NCI-H345 treated with DMSO at 0.1 percent for 48 hours (cell line): ENCODE measurements at regions not wholly inside any gene's neighbourhood (a gene's known extent, or its start where the extent isn't known, plus 50 kb on each side); places are given as distances from the start of the nearest gene placed in this dataset.
"Not testable (repeated sequence)": the region's sequence is repeated elsewhere in the genome, so short reads cannot be mapped to it uniquely, and the experiment has no call there.

Source experiments
- DNase-seq: peaks from one replicate; lab custom pipeline; 2025; ENCODE audit not compliant: unreplicated experiment; lab: John Stamatoyannopoulos, UW

DNA sequence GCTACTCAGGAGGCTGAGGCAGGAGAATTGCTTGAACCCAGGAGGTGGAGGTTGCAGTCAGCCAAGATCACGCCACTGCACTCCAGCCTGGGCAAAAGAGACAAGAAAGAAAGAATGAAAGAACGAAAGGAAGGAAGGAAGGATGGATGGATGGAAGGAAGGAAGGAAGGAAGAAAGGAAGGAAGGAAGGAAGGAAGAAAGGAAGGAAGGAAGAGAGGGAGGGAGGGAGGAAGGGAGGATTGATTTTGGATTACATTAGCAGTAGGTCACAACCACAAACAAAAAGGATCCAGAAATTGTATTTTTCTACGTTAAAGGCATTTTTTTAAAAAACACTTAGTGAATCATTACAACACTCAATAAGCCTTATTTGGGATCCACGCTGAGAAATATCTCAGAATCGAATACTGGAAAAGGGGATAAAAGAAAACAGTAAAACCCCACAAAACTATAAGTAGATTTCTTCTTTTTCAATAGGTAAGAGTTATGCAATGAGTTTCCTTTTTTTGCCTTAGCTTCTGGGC, 136.9 kb upstream of the FREM1 start:
- no peak for DNase-seq

DNA sequence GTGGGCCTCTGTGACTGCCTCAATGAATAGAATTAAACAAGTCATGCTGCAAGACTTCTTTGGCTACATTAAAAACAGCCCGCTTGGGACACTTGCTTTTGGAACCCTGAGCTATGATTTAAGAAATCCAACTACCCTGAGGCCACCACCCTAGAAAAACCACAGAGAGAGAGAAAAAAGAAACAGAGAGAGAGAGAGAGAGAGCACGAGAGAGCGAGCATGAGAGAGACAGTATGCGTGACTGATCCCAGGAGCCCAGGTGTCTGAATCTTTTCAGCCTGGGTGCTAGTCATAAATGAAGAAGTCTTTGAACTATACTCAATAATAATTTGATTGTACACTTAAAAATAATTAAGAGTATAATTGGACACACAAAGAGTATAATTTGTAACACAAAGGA, 123.1 kb upstream of the FREM1 start:
- DNase-seq = no peak

DNA sequence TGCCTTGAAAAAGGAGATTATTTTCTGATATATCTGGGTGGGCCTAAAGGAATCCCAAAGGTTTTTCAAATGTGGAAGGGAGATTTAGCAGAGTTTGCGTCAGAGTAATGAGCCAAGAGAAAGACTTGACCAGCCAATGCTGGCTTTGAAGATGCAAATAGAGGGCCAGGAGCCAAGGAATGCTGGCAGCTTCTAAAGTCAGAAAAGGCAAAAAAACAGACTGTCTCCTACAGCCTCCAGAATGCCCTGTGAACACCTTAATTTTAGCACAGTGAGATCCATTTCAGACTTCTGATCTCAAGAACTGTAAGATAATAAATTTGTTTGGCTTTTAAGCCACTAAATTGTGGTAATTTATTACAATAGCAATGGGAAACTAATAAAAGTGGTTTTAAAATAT, 122.6 kb upstream of the FREM1 start:
- no peak for DNase-seq

DNA sequence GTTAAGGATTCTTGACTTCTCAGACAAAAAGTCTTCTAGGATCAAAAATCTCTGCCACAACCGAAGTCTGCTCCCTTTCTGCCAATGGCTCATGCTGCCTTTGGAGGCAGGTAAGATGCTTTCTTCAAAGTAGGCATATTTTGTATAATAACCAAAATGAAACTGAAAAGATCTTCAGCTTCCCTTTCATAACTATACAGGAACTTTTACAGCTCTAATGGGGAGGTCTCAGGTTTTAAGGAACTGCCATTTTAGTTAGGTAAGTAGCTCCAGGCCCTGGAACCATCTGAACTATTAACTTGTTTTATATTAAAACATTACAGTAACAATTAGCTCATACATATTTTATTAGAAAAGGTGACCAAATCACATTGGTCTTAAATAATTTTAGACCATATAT, 110.9 kb upstream of the FREM1 start:
- DNase-seq = no peak

DNA sequence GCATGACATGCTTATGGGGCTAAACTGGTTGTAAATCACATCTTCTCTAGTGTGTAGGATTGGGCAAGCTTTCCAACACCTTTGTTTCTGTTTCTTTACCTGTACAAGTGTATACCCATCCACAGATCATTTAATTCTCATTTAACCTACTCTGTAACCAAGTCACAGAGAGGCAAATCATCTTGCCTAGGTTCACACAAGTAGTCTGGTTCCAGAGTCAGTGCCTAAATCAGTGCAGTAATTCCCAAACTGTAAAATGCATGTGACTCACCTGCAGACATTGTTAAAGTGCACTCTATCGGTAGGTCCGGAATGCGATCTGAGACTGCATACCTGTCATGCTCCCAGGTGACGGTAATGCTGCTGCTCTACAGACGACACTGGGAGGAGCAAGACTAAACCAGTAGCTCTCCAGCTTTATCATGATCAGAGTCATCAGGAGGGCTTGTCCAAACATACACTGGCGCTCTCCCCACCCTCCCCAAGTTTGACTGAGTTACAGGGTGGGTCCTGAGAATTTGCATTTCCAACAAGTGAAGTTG, 107.9 kb upstream of the FREM1 start:
- no peak for DNase-seq

DNA sequence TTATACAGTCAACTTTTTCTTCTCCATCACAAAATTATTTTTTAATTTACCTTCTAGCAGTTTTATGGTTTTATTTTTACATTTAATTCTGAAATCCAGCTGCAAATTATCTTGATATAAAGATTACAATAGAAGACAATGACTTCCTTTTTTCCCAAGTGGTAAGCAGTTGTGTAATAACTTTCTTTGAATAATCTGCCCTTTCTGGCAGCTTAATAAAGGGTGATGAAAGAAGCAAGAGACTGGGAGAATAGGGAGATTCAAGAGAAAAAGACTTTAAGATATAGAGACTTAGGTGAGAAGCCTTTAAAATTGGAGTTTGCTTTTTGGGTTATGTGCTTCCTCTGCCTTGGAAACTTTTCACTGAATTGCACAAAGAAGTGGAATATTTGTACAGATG, 100.4 kb upstream of the FREM1 start:
- DNase-seq = no peak

DNA sequence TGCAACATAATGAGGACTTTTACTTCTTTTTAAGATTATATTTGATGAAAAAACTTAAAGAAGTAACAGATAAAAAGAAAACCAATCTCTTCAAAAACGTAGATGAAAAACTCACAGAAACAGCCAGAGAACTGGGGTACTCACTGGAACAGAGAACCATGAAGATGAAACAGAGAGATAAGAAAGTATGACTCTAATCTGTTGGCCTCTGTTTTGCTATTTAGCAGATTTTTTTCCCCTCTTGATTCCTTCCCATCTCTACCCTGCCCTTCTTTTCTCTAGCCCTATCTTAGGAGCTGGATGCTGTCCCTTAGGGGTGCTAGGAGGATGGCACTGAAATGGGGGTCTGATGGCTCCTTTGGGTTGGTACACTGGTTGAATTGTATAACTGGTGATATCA, 97.5 kb upstream of the FREM1 start:
- DNase-seq = no peak

DNA sequence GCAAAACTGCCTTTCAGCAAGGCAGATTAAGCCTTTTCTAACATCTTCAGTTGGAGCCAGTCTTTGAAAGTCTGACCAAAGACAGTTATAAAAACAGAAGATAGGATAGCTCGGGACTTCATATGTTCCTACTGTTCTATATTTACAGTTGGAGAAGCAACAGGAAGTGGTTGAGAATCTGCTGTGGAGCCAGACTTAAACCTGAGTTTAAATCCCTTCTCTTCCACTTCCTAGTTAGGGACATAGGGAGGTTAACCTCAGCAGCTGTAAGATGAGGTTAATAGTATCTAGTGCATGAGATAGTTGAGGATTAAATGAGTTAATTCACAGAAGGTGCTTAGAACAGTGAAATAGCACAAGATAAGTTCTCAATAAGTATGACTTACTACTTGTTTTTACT, 84.5 kb upstream of the FREM1 start:
- no peak for DNase-seq

DNA sequence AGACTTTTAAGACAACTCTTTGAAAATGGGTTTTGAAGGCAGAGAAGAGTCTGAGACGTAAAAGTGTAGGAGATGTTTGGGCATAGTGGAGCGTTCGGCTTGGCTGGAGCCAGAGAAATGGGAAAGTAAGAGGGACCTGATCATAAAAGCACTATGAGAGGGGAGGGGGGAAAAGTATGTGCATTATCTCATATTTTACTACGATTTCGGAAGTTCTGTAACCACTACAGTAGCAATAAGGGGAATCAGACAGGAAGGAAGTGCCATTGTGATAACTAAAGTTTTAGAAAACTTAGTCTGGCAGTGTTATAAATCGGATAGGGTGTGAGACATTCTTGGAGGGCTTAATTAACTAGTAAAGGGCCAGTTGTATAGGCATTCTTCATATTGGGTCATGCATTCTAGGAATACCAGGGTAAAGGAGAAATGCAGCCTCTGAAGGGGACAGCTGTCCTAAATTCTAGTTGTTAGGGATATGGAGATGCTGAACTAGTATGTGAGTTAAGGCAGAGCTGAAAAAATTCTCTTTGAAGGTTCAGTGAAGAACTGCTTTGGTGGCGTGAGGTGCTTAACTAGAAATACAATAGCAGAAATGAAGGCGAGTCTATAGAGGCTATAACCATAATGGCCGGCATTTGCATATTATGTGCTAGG, 83.8 kb upstream of the FREM1 start:
- no peak for DNase-seq

DNA sequence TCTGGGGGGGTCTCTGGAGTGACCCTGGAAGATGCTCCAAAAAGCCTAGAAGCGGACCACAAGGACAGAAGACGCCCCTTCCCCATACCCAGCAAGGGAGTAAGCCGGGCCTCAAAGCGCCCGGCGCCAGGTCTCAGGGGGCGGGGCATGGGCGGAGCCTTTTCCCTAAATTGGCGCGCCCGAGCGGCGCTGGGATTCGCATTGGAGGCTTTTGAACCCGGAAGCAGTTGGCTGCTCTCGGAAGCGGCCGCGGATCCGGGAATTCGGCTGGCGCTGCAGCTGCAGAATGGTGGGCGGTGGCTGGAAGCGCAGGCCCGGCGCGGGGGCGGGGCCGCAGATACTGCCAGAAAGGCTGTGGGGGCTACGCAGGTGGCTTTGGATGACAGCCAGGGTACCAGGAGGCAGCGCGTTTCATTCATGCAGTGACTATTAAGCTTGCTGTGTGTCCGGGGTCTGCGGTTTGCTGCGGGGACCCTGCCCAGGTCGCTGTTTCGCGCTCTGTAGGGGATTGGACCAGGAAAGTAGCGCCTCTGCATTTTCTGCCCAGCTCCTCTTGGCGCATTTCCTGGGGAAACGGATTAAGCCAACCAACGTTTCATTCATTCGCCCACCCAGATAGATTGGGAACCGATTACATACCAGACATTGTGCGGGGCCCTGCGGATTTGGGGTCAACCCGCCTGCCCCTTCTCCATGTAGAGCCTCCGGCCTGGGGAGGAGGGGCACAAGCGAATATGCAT, 83.0 kb upstream of the FREM1 start:
- DNase-seq = no peak

DNA sequence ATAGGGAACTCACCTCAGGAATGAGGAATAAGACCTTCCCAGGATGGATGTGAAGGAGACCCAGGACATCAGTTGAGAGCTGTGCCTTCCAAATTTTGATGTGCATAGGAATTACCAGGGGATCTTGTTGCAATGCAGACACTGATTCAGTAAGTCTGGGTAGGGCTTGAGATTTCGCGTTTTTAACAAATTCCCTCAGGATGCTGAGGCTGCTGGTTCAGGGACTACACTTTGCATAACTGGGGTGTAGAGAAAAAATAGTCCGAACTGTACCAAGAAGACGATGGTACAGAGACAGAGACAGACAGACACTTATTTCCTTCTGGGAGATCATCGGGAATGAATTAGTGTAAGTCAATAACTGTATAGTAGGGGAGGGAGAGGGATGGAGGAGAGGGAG, 82.3 kb upstream of the FREM1 start:
- DNase-seq = no peak

DNA sequence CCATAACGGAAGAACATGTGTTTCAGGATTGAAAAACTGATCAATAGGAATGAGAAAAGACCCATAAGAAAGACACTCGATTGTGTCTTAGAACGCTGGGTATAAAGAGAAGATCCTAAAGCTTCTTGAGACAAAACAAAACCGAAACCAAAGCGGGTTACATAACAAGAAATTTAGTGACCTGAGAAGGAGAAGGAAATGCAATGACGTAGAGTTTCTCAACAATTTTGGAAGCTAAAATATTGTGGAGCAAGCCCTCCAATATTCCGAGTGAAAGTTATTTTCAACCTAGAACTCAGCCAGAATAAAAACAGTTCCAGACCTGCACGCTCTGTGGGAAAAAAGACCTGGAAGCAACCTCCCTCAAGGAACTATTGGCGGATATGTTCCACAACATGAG, 81.9 kb upstream of the FREM1 start:
- no peak for DNase-seq

DNA sequence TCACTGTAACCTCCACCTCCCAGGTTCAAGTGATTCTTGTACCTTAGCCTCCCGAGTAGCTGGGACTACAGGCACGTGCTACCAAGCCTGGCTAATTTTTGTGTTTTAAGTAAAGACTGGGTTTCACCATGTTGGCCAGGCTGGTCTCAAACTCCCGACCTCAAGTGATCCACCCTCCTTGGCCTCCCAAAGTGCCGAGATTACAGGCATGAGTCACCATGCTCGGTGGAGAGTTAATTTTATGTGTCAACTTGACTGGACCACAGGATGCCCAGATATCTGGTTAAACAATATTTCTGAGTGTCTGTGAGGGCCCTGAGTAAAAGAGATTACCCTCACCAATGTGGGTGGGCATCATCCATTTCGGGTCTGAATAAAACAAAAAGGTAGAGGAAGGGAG, 80.4 kb upstream of the FREM1 start:
- not testable (repeated sequence) for DNase-seq

DNA sequence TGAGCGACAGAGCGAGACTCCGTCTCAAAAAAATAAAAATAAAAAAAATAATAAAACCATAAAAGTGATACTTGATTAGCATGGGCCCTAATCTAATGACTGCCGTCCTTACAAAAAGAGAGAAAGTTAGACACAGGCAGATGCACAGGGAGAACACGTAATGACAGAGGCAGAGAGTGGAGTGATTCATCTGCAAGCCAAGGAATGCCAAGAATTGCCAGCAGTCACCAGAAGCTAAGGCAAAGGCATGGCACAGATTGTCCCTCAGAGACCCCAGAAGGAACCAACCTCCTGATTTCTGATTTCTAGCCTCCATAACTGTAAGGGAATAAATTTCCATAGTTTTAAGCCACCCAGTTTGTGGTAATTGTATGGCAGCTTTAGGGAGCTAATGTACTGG, 79.6 kb upstream of the FREM1 start:
- no peak for DNase-seq

DNA sequence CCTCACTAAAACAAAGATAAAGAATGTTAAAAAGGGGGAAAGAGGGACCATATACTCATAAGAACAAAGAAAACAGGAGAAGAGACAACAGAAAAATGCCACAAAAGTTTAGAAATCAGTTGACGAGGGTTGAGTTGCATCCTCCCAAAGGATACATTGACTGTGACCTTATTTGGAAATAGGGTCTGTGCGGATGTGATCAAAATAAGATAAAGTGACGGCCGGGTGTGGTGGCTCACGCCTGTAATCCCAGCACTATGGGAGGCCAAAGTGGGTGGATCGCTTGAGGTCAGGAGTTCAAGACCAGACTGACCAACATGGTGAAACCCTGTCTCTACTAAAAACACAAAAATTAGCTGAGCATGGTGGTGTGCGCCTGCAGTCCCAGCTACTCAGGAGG, 79.1 kb upstream of the FREM1 start:
- DNase-seq = not testable (repeated sequence)

DNA sequence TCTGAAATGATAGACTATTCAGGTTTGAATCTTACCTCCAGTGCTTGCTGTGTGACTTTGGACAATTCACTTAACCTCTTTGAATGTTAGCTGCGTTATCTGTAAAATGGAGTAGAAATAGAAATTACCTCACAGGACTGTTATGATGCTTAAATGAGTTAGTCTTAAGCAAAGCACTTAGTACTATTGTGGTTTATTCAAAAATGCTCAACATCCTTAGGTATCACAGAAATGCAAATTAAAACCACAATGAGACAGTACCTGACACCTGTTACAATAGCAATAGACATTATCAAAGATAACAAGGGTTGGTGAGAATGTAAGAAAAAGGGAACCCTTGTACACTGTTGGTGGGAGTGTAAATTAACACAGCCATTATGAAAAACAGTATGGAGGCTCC, 77.6 kb upstream of the FREM1 start:
- no peak for DNase-seq

DNA sequence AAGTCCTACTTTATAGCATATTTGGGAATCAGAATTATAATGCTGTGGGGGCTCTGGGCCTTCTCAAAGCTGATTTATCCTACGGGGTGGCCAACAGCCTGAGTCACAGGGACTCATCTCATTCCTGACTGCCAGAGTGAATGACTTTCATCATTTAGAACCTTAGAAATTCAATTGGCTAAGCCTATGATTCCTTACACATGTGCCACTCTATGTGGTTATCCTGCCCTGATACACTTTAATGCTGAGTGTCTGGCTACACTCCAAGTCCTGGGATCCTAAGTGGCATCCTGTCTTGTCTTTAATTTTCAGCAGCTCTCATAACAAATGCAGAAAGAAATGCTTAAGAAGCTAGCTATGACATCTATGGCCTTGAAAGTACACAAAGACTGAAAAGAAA, 75.2 kb upstream of the FREM1 start:
- DNase-seq = no peak

DNA sequence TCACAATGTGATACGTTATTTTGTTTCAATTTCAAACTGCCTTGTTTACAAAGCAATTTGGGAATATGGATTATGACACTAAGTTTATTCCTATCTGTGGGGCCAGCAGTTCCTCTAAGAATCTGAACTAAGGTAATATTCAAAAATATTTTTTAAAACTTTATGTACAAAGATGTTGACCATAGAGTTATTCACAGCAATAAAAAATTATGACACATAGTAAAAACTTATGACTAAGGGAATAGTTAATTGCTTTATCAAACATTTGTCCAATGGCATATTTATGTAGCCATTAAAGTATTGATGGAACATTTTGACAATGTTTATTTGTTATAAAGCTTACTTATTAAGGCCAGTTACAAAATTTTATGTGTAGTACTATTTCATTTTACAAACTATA, 73.4 kb upstream of the FREM1 start:
- DNase-seq = no peak

DNA sequence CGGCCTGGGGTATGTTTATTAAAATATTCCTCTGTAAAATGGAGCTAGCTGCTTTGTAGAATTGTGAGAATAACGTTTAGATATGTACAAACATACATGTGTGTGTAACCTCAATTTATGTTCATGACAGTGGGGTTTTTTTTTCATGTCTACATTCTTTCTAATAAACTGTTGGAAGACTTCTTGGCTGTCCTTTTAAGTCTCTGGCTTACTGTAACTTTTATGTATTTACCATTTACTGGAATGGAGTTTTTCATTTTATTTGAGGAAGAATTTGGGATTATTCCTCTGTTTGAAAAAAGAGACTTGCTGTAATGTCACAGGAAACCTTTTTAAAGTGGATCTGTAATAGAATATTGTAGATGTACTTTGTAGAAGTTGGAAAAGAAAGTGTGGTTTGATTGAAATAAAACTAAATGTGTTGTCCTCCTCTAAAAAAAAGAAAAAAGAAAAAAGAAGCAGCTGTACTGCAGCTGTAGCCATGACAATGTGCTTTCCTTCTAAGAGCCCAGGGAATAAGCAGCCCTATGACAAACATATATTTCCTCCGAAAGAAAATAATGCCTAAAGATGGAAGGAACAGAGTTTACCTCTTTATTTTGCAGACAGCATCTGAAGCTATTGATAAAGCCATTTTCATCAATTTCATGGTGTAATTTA, 71.2 kb upstream of the FREM1 start:
- no peak for DNase-seq

DNA sequence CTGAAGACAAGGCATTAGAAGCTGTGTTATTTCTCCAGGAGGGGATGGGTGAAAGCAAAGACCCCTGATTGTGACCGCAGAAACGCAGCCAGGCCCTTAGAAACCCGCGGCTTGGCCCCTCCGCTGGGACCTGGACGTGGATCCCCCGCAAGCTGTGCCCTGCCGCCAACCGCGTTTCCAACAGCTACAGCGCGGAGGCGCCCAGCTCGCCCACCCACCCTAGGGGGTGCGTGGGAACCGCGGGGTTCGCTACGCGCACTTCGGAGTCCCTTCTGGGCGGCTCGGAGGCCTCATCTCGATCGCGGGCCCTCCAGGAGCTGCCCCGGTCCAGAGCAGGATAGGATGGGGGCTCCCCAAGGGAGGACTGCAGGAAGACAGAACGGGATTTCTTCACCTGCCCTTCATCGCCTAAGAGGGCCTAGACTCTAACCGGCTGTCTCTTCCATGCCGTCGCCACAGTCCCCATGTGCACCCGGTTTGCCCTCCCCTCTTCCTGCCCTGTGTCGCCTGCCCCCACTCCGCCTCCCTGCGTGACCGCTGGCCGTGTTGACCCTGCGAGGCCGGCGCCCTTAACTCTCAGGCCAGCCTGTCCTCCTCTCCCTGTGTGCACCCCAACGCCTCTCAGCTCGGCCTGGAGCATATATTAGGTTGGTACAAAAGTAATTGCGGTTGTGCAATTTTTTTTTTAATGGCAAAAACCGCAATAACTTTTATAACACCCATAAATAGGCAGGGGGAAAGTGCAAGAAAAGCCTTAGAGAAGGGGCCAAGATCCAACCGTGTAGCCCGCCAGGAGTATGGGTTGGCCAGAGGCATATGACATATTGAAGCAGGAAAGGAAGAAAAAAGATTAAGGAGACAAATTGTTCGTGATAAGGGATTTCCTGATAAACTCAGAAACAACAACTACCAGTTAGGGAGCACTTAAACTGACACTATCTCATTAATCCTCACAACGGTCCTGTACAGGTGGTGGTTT, 68.1 kb upstream of the FREM1 start:
- DNase-seq = no peak
